PC-3 (cell line): ENCODE measurements at regions not wholly inside any gene's neighbourhood (a gene's known extent, or its start where the extent isn't known, plus 50 kb on each side); places are given as distances from the start of the nearest gene placed in this dataset.

ENCODE experiments used
- EZH2 ChIP-seq: fragments of 300-600 bp; sonication (generic); IDR thresholded peaks from one replicate; pipeline ENCODE4 v1.6.1; 2017; ENCODE audit warnings: antibody characterized with exemption, mild to moderate bottlenecking, low read length; ENCODE audit not compliant: unreplicated experiment
- TF ChIP-seq, protein P1 (sequence below): fragments of 300-600 bp; sonication (generic); conservative IDR thresholded peaks from 2 replicates; pipeline ENCODE4 v1.5.1; 2017; ENCODE audit warnings: antibody characterized with exemption, low read depth, mild to moderate bottlenecking, low read length

DNA sequence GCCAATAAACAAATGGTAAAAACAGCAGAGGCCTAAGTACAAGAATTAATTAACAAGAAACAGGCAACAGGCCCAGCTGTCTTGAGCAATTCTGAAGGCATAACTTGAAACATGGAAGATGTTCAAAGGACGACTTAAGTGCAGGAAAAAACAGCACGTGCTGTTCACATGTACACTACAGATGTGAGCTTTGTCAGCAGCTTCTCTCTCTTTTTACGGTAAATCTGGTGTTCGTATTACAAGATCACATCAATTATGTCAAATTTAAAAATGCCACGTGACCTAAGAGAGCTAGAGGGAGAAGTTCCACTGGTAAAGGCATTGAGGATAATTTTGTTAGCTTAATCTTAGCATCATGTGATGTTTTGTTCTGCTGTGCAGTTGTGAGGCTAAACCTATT, 281.1 kb downstream of the PSAT1 start:
- no peak for TF ChIP-seq EZH2
- TF ChIP-seq, protein P1, sequence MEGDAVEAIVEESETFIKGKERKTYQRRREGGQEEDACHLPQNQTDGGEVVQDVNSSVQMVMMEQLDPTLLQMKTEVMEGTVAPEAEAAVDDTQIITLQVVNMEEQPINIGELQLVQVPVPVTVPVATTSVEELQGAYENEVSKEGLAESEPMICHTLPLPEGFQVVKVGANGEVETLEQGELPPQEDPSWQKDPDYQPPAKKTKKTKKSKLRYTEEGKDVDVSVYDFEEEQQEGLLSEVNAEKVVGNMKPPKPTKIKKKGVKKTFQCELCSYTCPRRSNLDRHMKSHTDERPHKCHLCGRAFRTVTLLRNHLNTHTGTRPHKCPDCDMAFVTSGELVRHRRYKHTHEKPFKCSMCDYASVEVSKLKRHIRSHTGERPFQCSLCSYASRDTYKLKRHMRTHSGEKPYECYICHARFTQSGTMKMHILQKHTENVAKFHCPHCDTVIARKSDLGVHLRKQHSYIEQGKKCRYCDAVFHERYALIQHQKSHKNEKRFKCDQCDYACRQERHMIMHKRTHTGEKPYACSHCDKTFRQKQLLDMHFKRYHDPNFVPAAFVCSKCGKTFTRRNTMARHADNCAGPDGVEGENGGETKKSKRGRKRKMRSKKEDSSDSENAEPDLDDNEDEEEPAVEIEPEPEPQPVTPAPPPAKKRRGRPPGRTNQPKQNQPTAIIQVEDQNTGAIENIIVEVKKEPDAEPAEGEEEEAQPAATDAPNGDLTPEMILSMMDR, result no peak
